Natural killer cell (primary cell): ENCODE measurements at regions not wholly inside any gene's neighbourhood (a gene's known extent, or its start where the extent isn't known, plus 50 kb on each side); places are given as distances from the start of the nearest gene placed in this dataset.

Experiments used
- ATAC-seq, 3 donors: fragments of 150-1000 bp in 2 of 3; fragments of 200-7000 bp in 1 of 3; cut with Tn5 transposase; 1 replicate in 1 of 3; 2 replicates in 2 of 3; pipeline ENCODE4 v1.10.0; 2021; ENCODE audit warnings: mild to moderate bottlenecking in 2 of 3, moderate library complexity in 2 of 3
- DNase-seq, 2 donors: peaks; one replicate each; pipeline versions ENCODE4 v3.0.0 to v3.0.0-alpha.2; 2013 to 2021; ENCODE audit warnings: mixed read lengths in 1 of 2
- H3K27ac ChIP-seq: one replicate; pipeline ENCODE4 v1.5.1; 2013; ENCODE audit warnings: mild to moderate bottlenecking, low read length
- H3K27me3 ChIP-seq: one replicate; pipeline ENCODE4 v1.6.1; 2013; ENCODE audit warnings: low read length; ENCODE audit not compliant: control insufficient read depth, insufficient read depth
- H3K36me3 ChIP-seq: one replicate; pipeline ENCODE4 v1.6.1; 2013; ENCODE audit warnings: low read length; ENCODE audit not compliant: control insufficient read depth, insufficient read depth
- H3K4me1 ChIP-seq: one replicate; pipeline ENCODE4 v1.6.1; 2013; ENCODE audit warnings: low read length; ENCODE audit not compliant: control insufficient read depth, insufficient read depth
- H3K4me3 ChIP-seq: one replicate; pipeline ENCODE4 v1.5.1; 2013; ENCODE audit warnings: low read length
- H3K9me3 ChIP-seq: one replicate; pipeline ENCODE4 v1.6.1; 2013; ENCODE audit warnings: low read length; ENCODE audit not compliant: control insufficient read depth, insufficient read depth
- H3K27ac Mint-ChIP-seq, 2 donors: one replicate each; pipeline ENCODE4 v1.8.0; 2022; ENCODE audit warnings: mild to moderate bottlenecking in 2 of 2, mixed read lengths in 2 of 2, moderate library complexity in 1 of 2
- H3K27me3 Mint-ChIP-seq, 2 donors: one replicate each; pipeline ENCODE4 v1.8.0; 2022; ENCODE audit warnings: low read depth in 2 of 2, mixed read lengths in 2 of 2
- H3K36me3 Mint-ChIP-seq: one replicate; pipeline ENCODE4 v1.8.0; 2022; ENCODE audit warnings: mixed read lengths
- H3K4me1 Mint-ChIP-seq, 2 donors: one replicate each; pipeline ENCODE4 v1.8.0; 2022; ENCODE audit warnings: mixed read lengths in 2 of 2
- H3K4me3 Mint-ChIP-seq: one replicate; pipeline ENCODE4 v1.8.0; 2022; ENCODE audit warnings: mild to moderate bottlenecking, moderate library complexity, mixed read lengths
- H3K9me3 Mint-ChIP-seq, 2 donors: one replicate each; pipeline ENCODE4 v1.8.0; 2022; ENCODE audit warnings: mixed read lengths in 2 of 2
- CTCF ChIP-seq: fragments of 200-600 bp; IDR thresholded peaks from one replicate; pipeline ENCODE4 v1.8.0; 2022; ENCODE audit warnings: antibody characterized with exemption
- WGBS: methylation state at CpG from one replicate; pipeline ENCODE4 v1.1.7; 2013; ENCODE audit warnings: missing lambda C conversion rate; ENCODE audit not compliant: insufficient coverage; 5-methylcytosine and 5-hydroxymethylcytosine counted together
- intact Hi-C: fragments of 100-400 bp; cut with micrococcal nuclease; formaldehyde crosslinking; loops from one replicate; pipeline ENCODE4 v1.14.2; 2022

GRCh38 chr11:28757725-28758515, 649.7 kb downstream of the METTL15 start:
- Mint-ChIP-seq H3K4me1 (no peaks in the 10 kb centered on the region), H3K27me3 (no peaks in the 10 kb centered on the region), H3K36me3 (peaks cover 7% of the 10 kb centered on the region), H3K4me3 (no peak overlapping the region), H3K27ac (no peak overlapping the region), H3K9me3 (peaks cover 6 to 12% of the 10 kb centered on the region in 2 donors)
- no peaks in the 10 kb centered on the region for H3K36me3 ChIP-seq
- 100% methylated on average over 1 of the region's 5 CpGs for WGBS
- intact Hi-C loops = no loop called here
- no peaks in the 10 kb centered on the region for H3K4me1 ChIP-seq
- H3K27me3 ChIP-seq = no peaks in the 10 kb centered on the region
- no peak for ATAC-seq
- no peak for TF ChIP-seq CTCF
- DNase-seq = no peak
- H3K4me3 ChIP-seq = no peak overlapping the region
- H3K27ac ChIP-seq = no peak overlapping the region
- no peaks in the 10 kb centered on the region for H3K9me3 ChIP-seq

GRCh38 chr11:28756977-28757376, 648.8 kb downstream of the METTL15 start:
- no peak overlapping the region for H3K27ac ChIP-seq
- peaks cover 7% of the 10 kb centered on the region for H3K36me3 Mint-ChIP-seq
- no peaks in the 10 kb centered on the region for H3K4me1 Mint-ChIP-seq
- DNase-seq (no peak), ATAC-seq (no peak)
- no peak overlapping the region for H3K27ac Mint-ChIP-seq
- H3K9me3 ChIP-seq = no peaks in the 10 kb centered on the region
- H3K27me3 Mint-ChIP-seq = no peaks in the 10 kb centered on the region
- no CpG with 5 or more reads among the region's 1 CpG for WGBS
- intact Hi-C loops = no loop called here
- no peak for TF ChIP-seq CTCF
- peaks cover 10 to 16% of the 10 kb centered on the region in 2 donors for H3K9me3 Mint-ChIP-seq
- H3K27me3 ChIP-seq = no peaks in the 10 kb centered on the region
- H3K4me3 Mint-ChIP-seq = no peak overlapping the region
- no peak overlapping the region for H3K4me3 ChIP-seq
- no peaks in the 10 kb centered on the region for H3K4me1 ChIP-seq
- H3K36me3 ChIP-seq = no peaks in the 10 kb centered on the region

- Mint-ChIP-seq H3K4me1 (no peaks in the 10 kb centered on the region), H3K9me3 (peaks cover 21% of the 10 kb centered on the region in 2 donors), H3K36me3 (no peaks in the 10 kb centered on the region), H3K27me3 (no peaks in the 10 kb centered on the region), H3K4me3 (no peak overlapping the region), H3K27ac (no peak overlapping the region)
- H3K4me3 ChIP-seq = no peak overlapping the region
- intact Hi-C loops = no loop called here
- H3K4me1 ChIP-seq = no peaks in the 10 kb centered on the region
- no peak for TF ChIP-seq CTCF
- H3K36me3 ChIP-seq = no peaks in the 10 kb centered on the region
- no peak overlapping the region for H3K27ac ChIP-seq
- ATAC-seq (no peak), DNase-seq (no peak)
- H3K9me3 ChIP-seq = no peaks in the 10 kb centered on the region
- H3K27me3 ChIP-seq = no peaks in the 10 kb centered on the region
Observed at GRCh38 chr11:28743061-28743550, 634.9 kb downstream of the METTL15 start.
